K562 (cell line): ENCODE measurements at regions not wholly inside any gene's neighbourhood (a gene's known extent, or its start where the extent isn't known, plus 50 kb on each side); places are given as distances from the start of the nearest gene placed in this dataset.

ENCODE experiments used
- AFF4 ChIP-seq: sonication (generic); formaldehyde crosslinking; IDR thresholded peaks from 2 replicates; pipeline ENCODE4 v1.8.0; 2023; ENCODE audit warnings: mild to moderate bottlenecking, missing genetic modification reagents
- BCOR ChIP-seq: fragments of 450-650 bp; IDR thresholded peaks from 2 replicates; pipeline ENCODE4 v1.6.1; 2016
- CEBPB ChIP-seq: fragments of 450-650 bp; IDR thresholded peaks from 2 replicates; pipeline ENCODE4 v1.6.1; 2016; ENCODE audit warnings: missing genetic modification characterization, missing compliant biosample characterization
- CREB5 ChIP-seq: fragments of 250-450 bp; sonication (Bioruptor Pico); IDR thresholded peaks from 2 replicates; pipeline ENCODE4 v1.5.0; 2020; ENCODE audit warnings: mild to moderate bottlenecking
- MAX ChIP-seq: sonication (generic); formaldehyde crosslinking; IDR thresholded peaks from 2 replicates; pipeline ENCODE4 v1.9.0; 2022; ENCODE audit warnings: mild to moderate bottlenecking, missing genetic modification reagents
- NFE2 ChIP-seq: IDR thresholded peaks from 2 replicates; pipeline ENCODE4 v1.6.1; 2014; ENCODE audit warnings: antibody characterized with exemption, low read depth
- NFIX ChIP-seq: fragments of 250-450 bp; sonication (Bioruptor Pico); IDR thresholded peaks from 2 replicates; pipeline ENCODE4 v1.4.0; 2020; ENCODE audit warnings: low read depth, mild to moderate bottlenecking, moderate library complexity
- POLR2A ChIP-seq: fragments of 450-650 bp; conservative IDR thresholded peaks from 2 replicates; pipeline ENCODE4 v1.6.1; 2016
- REST ChIP-seq, 2 experiments: fragments of 450-650 bp; formaldehyde crosslinking in 1 of 2; IDR thresholded peaks; 2 replicates each; pipeline versions ENCODE4 v1.4.0 to v1.6.1; 2014 to 2020; ENCODE audit warnings: mild to moderate bottlenecking in 2 of 2, borderline replicate concordance in 1 of 2, low read depth in 1 of 2
- SIX5 ChIP-seq, 2 experiments: IDR thresholded peaks; 2 replicates each; pipeline ENCODE4 v1.6.1; 2011; ENCODE audit warnings: low read length in 2 of 2, borderline replicate concordance in 1 of 2, low read depth in 1 of 2, mild to moderate bottlenecking in 1 of 2, moderate library complexity in 1 of 2; ENCODE audit not compliant: insufficient read depth in 1 of 2
- ZBED1 ChIP-seq: IDR thresholded peaks from 2 replicates; pipeline ENCODE4 v1.6.1; 2014
- ZC3H8 ChIP-seq: fragments of 450-650 bp; IDR thresholded peaks from 2 replicates; pipeline ENCODE4 v1.6.1; 2017
- ZSCAN32 ChIP-seq: fragments of 450-650 bp; formaldehyde crosslinking; IDR thresholded peaks from 2 replicates; pipeline ENCODE4 v1.4.0; 2020; ENCODE audit warnings: mild to moderate bottlenecking, moderate library complexity

DNA sequence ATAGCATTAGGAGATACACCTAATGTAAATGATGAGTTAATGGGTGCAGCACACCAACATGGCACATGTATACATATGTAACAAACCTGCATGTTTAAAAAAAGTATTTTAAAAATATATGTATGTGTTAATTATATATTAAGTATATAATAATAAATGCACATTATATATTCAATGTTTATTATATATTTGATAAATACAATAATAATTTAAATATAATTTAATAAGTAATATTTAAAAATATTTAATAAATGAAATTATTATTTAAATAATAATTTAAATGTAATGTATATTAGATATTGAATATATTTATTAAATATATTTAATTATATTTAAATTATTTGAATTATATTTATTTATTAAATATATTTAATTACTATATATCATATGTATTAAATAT is 661.3 kb upstream of the COBL start:
- TF ChIP-seq ZBED1 (no peak), MAX (CRISPR knock-in tag) (no peak), POLR2A (no peak), ZC3H8 (no peak), REST (IDR thresholded peaks at IDR 0.05; ENCODE audit: borderline replicate concordance) (no peak), REST (CRISPR knock-in tag; IDR thresholded peaks at IDR 0.05; ENCODE audit: low read depth) (no peak), AFF4 (no peak), SIX5 (IDR thresholded peaks at IDR 0.05; ENCODE audit: borderline replicate concordance in 1 of 2, insufficient read depth in 1 of 2, low read depth in 1 of 2, low read length in 2 of 2) (no peak), NFE2 (no peak), NFIX (no peak), ZSCAN32 (no peak), CREB5 (CRISPR knock-in tag) (no peak), BCOR (no peak), CEBPB (tag) (no peak)
